SK-N-SH (cell line): ENCODE measurements at regions not wholly inside any gene's neighbourhood (a gene's known extent, or its start where the extent isn't known, plus 50 kb on each side); places are given as distances from the start of the nearest gene placed in this dataset.

Experiments
- CTCF ChIA-PET: fragments of 300-600, 350-600 bp; formaldehyde crosslinking; extraction: SDS; loops from one replicate; lab custom pipeline; 2021; lab: Yijun Ruan, JAX
- POLR2A ChIA-PET: fragments of 350-600 bp; sonication (Branson Sonifier 250); formaldehyde crosslinking; extraction: SDS; loops from one replicate; lab custom pipeline; 2020; ENCODE audit warnings: antibody characterized with exemption, inconsistent platforms; lab: Yijun Ruan, JAX
- DNase-seq: peaks from one replicate; pipeline ENCODE4 v3.0.0; 2012
- H2AFZ ChIP-seq: fragments of 200-600 bp; sonication (generic); 2 replicates; pipeline ENCODE4 v1.8.1; 2016; ENCODE audit warnings: antibody characterized with exemption, mild to moderate bottlenecking, low read depth
- H3F3A ChIP-seq: fragments of 200-600 bp; sonication (generic); replicated peaks from 2 replicates; pipeline ENCODE3; 2016; ENCODE audit warnings: antibody characterized with exemption, mild to moderate bottlenecking; ENCODE audit not compliant: insufficient read depth
- H3K27ac ChIP-seq, 2 experiments: fragments of 200-500 bp in 1 of 2; fragments of 200-600 bp in 1 of 2; sonication (Bioruptor generic) in 1 of 2; sonication (generic), shearing (Covaris generic) in 1 of 2; 2 replicates each; pipeline versions ENCODE4 v1.5.1 to v1.6.1; 2014 to 2016; ENCODE audit warnings: low read depth in 2 of 2, inconsistent platforms in 1 of 2, low read length in 1 of 2, mild to moderate bottlenecking in 1 of 2, mixed read lengths in 1 of 2
- H3K27me3 ChIP-seq: fragments of 200-600 bp; sonication (generic), shearing (Covaris generic); 2 replicates; pipeline ENCODE4 v1.6.1; 2016; ENCODE audit warnings: mixed run types; ENCODE audit not compliant: insufficient read depth
- H3K36me3 ChIP-seq, 2 experiments: fragments of 200-500 bp in 1 of 2; fragments of 200-600 bp in 1 of 2; sonication (Bioruptor generic) in 1 of 2; sonication (generic) in 1 of 2; replicated peaks in 1 of 2; 2 replicates each; pipeline versions ENCODE3 to v1.5.1; 2014 to 2016; ENCODE audit warnings: low read length in 1 of 2, mild to moderate bottlenecking in 1 of 2; ENCODE audit not compliant: insufficient read depth in 2 of 2, control insufficient read depth in 1 of 2
- H3K4me1 ChIP-seq, 2 experiments: fragments of 200-500 bp in 1 of 2; fragments of 200-600 bp in 1 of 2; sonication (Bioruptor generic) in 1 of 2; sonication (generic), shearing (Covaris generic) in 1 of 2; 2 replicates each; pipeline versions ENCODE4 v1.5.1 to v1.6.1; 2014 to 2016; ENCODE audit warnings: low read depth in 1 of 2, low read length in 1 of 2, mixed run types in 1 of 2; ENCODE audit not compliant: insufficient read depth in 2 of 2, control insufficient read depth in 1 of 2
- H3K4me2 ChIP-seq: fragments of 200-600 bp; sonication (generic), shearing (Covaris generic); 2 replicates; pipeline ENCODE4 v1.6.1; 2017; ENCODE audit warnings: mixed run types
- H3K4me3 ChIP-seq, 2 experiments: fragments of 200-500 bp in 1 of 2; fragments of 200-600 bp in 1 of 2; sonication (Bioruptor generic) in 1 of 2; sonication (generic), shearing (Covaris generic) in 1 of 2; 2 replicates each; pipeline versions ENCODE4 v1.5.1 to v1.8.1; 2014 to 2016; ENCODE audit warnings: low read depth in 2 of 2, inconsistent platforms in 1 of 2, low read length in 1 of 2, mild to moderate bottlenecking in 1 of 2, mixed read lengths in 1 of 2, moderate library complexity in 1 of 2
- H3K79me2 ChIP-seq: fragments of 200-600 bp; sonication (generic); 2 replicates; pipeline ENCODE4 v1.8.1; 2017; ENCODE audit warnings: mild to moderate bottlenecking; ENCODE audit not compliant: insufficient read depth
- H3K9ac ChIP-seq: fragments of 200-600 bp; sonication (generic); 2 replicates; pipeline ENCODE4 v1.6.1; 2017; ENCODE audit warnings: mixed run types
- H3K9me2 ChIP-seq: fragments of 200-600 bp; sonication (generic); 2 replicates; pipeline ENCODE4 v1.6.1; 2017; ENCODE audit warnings: mixed run types
- H3K9me3 ChIP-seq: fragments of 200-600 bp; sonication (generic); 2 replicates; pipeline ENCODE4 v1.6.1; 2017; ENCODE audit warnings: mixed run types, mild to moderate bottlenecking, moderate library complexity
- H4K20me1 ChIP-seq: fragments of 200-600 bp; sonication (generic); 2 replicates; pipeline ENCODE4 v1.6.1; 2017; ENCODE audit warnings: mild to moderate bottlenecking, mixed run types; ENCODE audit not compliant: insufficient read depth
- CHD2 ChIP-seq: fragments of 150-350 bp; IDR thresholded peaks from 2 replicates; pipeline ENCODE4 v1.6.1; 2018; ENCODE audit warnings: low read length; ENCODE audit not compliant: partially characterized antibody
- ELF1 ChIP-seq: IDR thresholded peaks from 2 replicates; pipeline ENCODE4 v1.4.0; 2012
- EP300 ChIP-seq, 2 experiments: IDR thresholded peaks; 2 replicates each; pipeline versions ENCODE4 v1.4.0 to v1.6.1; 2012; ENCODE audit warnings: borderline replicate concordance in 1 of 2, low read depth in 1 of 2, low read length in 1 of 2
- EZH2phosphoT487 ChIP-seq: fragments of 200-600 bp; sonication (generic); IDR thresholded peaks from 2 replicates; pipeline ENCODE4 v1.6.1; 2017; ENCODE audit warnings: low read depth, mixed run types, mild to moderate bottlenecking, antibody characterized with exemption, moderate library complexity, borderline replicate concordance
- FOSL2 ChIP-seq: IDR thresholded peaks from 2 replicates; pipeline ENCODE4 v1.4.0; 2012; ENCODE audit warnings: low read depth, mild to moderate bottlenecking, moderate library complexity, borderline replicate concordance
- FOXM1 ChIP-seq: IDR thresholded peaks from 2 replicates; pipeline ENCODE4 v1.4.0; 2012; ENCODE audit warnings: low read depth, mild to moderate bottlenecking
- GATA2 ChIP-seq: sonication (generic); formaldehyde crosslinking; IDR thresholded peaks from 2 replicates; pipeline ENCODE4 v1.5.0; 2020; ENCODE audit warnings: mild to moderate bottlenecking, missing genetic modification reagents
- MXI1 ChIP-seq: IDR thresholded peaks from 2 replicates; pipeline ENCODE4 v1.6.1; 2012; ENCODE audit warnings: mild to moderate bottlenecking, low read depth, low read length, improper control_type of control experiment
- NFIC ChIP-seq: IDR thresholded peaks from 2 replicates; pipeline ENCODE4 v1.4.0; 2012; ENCODE audit warnings: borderline replicate concordance
- NRF1 ChIP-seq: IDR thresholded peaks from 2 replicates; pipeline ENCODE4 v1.6.1; 2012; ENCODE audit warnings: low read depth, mild to moderate bottlenecking, low read length
- RCOR1 ChIP-seq: fragments of 150-350 bp; IDR thresholded peaks from 2 replicates; pipeline ENCODE4 v1.6.1; 2017; ENCODE audit warnings: antibody characterized with exemption, low read length
- SMC3 ChIP-seq: IDR thresholded peaks from 2 replicates; pipeline ENCODE4 v1.6.1; 2012; ENCODE audit warnings: low read depth, low read length, improper control_type of control experiment
- TAF1 ChIP-seq: IDR thresholded peaks from 2 replicates; pipeline ENCODE4 v1.6.1; 2012; ENCODE audit warnings: low read depth, mild to moderate bottlenecking, low read length, moderate library complexity, borderline replicate concordance
- TCF12 ChIP-seq: IDR thresholded peaks from 2 replicates; pipeline ENCODE4 v1.4.0; 2012
- YY1 ChIP-seq: IDR thresholded peaks from 2 replicates; pipeline ENCODE4 v1.4.0; 2012; ENCODE audit warnings: low read depth, mild to moderate bottlenecking
- WGBS: methylation state at CpG from one replicate; pipeline ENCODE4 v1.1.6; 2017; ENCODE audit warnings: low lambda C conversion rate; 5-methylcytosine and 5-hydroxymethylcytosine counted together
- TF ChIP-seq, protein P1 (sequence below): IDR thresholded peaks from 2 replicates; pipeline ENCODE4; 2012
- TF ChIP-seq, protein P2 (sequence below): fragments of 200-600 bp; sonication (generic); IDR thresholded peaks from 2 replicates; pipeline ENCODE4 v1.6.1; 2017; ENCODE audit warnings: antibody characterized with exemption, mild to moderate bottlenecking, moderate library complexity
- TF ChIP-seq, protein P3 (sequence below): IDR thresholded peaks from 2 replicates; pipeline ENCODE4 v1.4.0; 2012; ENCODE audit warnings: low read depth
- TF ChIP-seq, protein P4 (sequence below): IDR thresholded peaks from 2 replicates; pipeline ENCODE4 v1.4.0; 2012; ENCODE audit warnings: low read depth, borderline replicate concordance
- TF ChIP-seq, protein P5 (sequence below): fragments of 150-350 bp; IDR thresholded peaks from 2 replicates; pipeline ENCODE4 v1.6.1; 2017; ENCODE audit warnings: antibody characterized with exemption, low read length, low read depth, borderline replicate concordance

DNA sequence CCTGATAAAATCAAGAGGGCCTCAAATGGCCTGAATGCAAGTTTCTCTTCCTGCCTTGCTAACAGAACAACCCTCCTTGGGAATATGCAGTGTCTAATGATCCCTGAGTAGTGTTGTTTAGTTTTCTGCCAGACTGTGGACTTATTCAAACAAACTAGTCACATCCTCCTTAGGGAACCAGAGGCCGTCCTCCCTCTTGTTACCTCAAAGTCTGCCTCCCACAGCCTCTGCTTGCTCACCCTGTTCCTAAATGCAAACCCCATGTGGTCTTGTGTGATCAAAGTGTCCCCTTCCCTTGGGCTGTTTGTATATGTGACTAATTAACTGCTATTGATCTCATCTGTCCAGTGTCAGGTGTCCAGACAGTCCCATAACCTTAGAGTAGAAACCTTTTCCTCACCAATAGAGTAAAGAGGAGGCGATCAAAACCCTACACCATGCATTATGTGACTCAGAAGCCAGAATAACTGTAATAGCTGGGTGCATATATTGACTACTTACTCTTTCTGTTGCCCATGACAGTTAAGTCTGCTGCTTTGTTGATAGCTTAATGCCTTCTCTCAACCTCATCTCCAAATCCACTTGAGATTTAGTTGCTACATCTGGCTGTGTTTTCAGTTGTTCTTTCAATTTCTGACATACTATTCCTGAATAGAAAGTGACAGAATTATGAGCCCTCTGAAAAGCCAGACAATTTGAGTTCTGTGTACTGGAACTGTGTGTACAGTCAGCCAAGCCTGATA lies 473.0 kb upstream of the NWD2 start:
- Histone ChIP-seq H3K79me2 (no peaks in the 10 kb centered on the region), H3K9me3 (no peaks in the 10 kb centered on the region), H3K27me3 (no peaks in the 10 kb centered on the region), H3K27ac (no peak overlapping the region), H3K9me2 (no peaks in the 10 kb centered on the region), H4K20me1 (no peaks in the 10 kb centered on the region), H3K4me2 (no peak overlapping the region), H3K4me3 (no peak overlapping the region), H3K4me1 (no peaks in the 10 kb centered on the region), H3K9ac (no peak overlapping the region), H3F3A (no peaks in the 10 kb centered on the region), H2AFZ (no peak overlapping the region), H3K36me3 (no peaks in the 10 kb centered on the region)
- 0% methylated on average over 2 of the region's 2 CpGs for WGBS
- TF ChIP-seq, protein P1, sequence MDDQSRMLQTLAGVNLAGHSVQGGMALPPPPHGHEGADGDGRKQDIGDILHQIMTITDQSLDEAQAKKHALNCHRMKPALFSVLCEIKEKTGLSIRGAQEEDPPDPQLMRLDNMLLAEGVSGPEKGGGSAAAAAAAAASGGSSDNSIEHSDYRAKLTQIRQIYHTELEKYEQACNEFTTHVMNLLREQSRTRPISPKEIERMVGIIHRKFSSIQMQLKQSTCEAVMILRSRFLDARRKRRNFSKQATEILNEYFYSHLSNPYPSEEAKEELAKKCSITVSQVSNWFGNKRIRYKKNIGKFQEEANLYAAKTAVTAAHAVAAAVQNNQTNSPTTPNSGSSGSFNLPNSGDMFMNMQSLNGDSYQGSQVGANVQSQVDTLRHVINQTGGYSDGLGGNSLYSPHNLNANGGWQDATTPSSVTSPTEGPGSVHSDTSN: no peak
- TF ChIP-seq, protein P2, sequence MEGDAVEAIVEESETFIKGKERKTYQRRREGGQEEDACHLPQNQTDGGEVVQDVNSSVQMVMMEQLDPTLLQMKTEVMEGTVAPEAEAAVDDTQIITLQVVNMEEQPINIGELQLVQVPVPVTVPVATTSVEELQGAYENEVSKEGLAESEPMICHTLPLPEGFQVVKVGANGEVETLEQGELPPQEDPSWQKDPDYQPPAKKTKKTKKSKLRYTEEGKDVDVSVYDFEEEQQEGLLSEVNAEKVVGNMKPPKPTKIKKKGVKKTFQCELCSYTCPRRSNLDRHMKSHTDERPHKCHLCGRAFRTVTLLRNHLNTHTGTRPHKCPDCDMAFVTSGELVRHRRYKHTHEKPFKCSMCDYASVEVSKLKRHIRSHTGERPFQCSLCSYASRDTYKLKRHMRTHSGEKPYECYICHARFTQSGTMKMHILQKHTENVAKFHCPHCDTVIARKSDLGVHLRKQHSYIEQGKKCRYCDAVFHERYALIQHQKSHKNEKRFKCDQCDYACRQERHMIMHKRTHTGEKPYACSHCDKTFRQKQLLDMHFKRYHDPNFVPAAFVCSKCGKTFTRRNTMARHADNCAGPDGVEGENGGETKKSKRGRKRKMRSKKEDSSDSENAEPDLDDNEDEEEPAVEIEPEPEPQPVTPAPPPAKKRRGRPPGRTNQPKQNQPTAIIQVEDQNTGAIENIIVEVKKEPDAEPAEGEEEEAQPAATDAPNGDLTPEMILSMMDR: no peak
- TF ChIP-seq, protein P3, sequence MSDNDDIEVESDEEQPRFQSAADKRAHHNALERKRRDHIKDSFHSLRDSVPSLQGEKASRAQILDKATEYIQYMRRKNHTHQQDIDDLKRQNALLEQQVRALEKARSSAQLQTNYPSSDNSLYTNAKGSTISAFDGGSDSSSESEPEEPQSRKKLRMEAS: no peak
- no peak for TF ChIP-seq CHD2
- TF ChIP-seq EZH2phosphoT487: no peak
- TF ChIP-seq FOSL2: no peak
- TF ChIP-seq TAF1: no peak
- TF ChIP-seq GATA2 (CRISPR knock-in tag): no peak
- TF ChIP-seq NFIC: no peak
- TF ChIP-seq TCF12: no peak
- no peak for TF ChIP-seq EP300 (IDR thresholded peaks at IDR 0.05; ENCODE audit: borderline replicate concordance in 1 of 2, low read depth in 1 of 2, low read length in 1 of 2)
- no peak for TF ChIP-seq SMC3
- TF ChIP-seq, protein P4, sequence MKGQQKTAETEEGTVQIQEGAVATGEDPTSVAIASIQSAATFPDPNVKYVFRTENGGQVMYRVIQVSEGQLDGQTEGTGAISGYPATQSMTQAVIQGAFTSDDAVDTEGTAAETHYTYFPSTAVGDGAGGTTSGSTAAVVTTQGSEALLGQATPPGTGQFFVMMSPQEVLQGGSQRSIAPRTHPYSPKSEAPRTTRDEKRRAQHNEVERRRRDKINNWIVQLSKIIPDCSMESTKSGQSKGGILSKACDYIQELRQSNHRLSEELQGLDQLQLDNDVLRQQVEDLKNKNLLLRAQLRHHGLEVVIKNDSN: no peak
- no peak for TF ChIP-seq ELF1
- TF ChIP-seq YY1: no peak
- ChIA-PET POLR2A (no interaction called here), CTCF (no interaction called here)
- no peak for DNase-seq

DNA sequence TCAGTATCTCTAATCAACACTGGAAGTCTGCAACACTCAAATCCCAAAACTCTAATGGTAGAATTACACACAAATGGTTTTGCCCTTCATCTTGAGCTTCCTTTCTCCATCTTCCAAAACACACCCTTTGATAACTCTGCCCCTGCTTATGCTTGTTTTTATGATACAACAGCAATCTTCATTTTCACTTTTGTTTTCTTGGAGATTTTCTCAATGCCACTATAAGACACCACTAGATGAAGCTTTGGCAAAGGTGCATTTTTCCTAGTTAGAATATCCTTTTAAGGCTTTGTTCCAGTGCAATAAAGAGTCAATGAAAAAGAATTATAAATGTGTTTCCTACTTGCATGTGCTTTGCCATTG lies 472.4 kb upstream of the NWD2 start:
- H3K27me3 ChIP-seq: no peaks in the 10 kb centered on the region
- H3K9me3 ChIP-seq: no peaks in the 10 kb centered on the region
- no peak overlapping the region for H3K9ac ChIP-seq
- TF ChIP-seq MXI1: no peak
- TF ChIP-seq, protein P4: no peak
- TF ChIP-seq NRF1: no peak
- TF ChIP-seq EZH2phosphoT487: no peak
- TF ChIP-seq RCOR1: no peak
- no peak for TF ChIP-seq FOXM1
- TF ChIP-seq, protein P2: no peak
- no peak for TF ChIP-seq ELF1
- TF ChIP-seq FOSL2: no peak
- TF ChIP-seq, protein P5, sequence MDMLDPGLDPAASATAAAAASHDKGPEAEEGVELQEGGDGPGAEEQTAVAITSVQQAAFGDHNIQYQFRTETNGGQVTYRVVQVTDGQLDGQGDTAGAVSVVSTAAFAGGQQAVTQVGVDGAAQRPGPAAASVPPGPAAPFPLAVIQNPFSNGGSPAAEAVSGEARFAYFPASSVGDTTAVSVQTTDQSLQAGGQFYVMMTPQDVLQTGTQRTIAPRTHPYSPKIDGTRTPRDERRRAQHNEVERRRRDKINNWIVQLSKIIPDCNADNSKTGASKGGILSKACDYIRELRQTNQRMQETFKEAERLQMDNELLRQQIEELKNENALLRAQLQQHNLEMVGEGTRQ: no peak
- TF ChIP-seq, protein P3: no peak

More for the DNA sequence above, 472.4 kb upstream of the NWD2 start:
- no peaks in the 10 kb centered on the region for H3K36me3 ChIP-seq
- CTCF ChIA-PET: no interaction called here
- no peak overlapping the region for H2AFZ ChIP-seq
- H3K4me1 ChIP-seq: no peaks in the 10 kb centered on the region
- H3K9me2 ChIP-seq: no peaks in the 10 kb centered on the region
- H3K4me3 ChIP-seq: no peak overlapping the region
- H3F3A ChIP-seq: no peaks in the 10 kb centered on the region
- no peak for DNase-seq
- no peak overlapping the region for H3K4me2 ChIP-seq
- no peaks in the 10 kb centered on the region for H4K20me1 ChIP-seq
- no peak overlapping the region for H3K27ac ChIP-seq
- POLR2A ChIA-PET: no interaction called here
- no peaks in the 10 kb centered on the region for H3K79me2 ChIP-seq
